IMR-90 (cell line): ENCODE measurements at regions not wholly inside any gene's neighbourhood (a gene's known extent, or its start where the extent isn't known, plus 50 kb on each side); places are given as distances from the start of the nearest gene placed in this dataset.

Experiments
- ATAC-seq: fragments of 200-7000 bp; cut with Tn5 transposase; 2 replicates; pipeline ENCODE4 v1.9.1; 2020; ENCODE audit warnings: low read depth, mild to moderate bottlenecking, moderate library complexity
- BruUV-seq: library from RNA; stranded (reverse); fragments of 400-500 nt; replicated peaks from 2 replicates; lab custom pipeline; 2021; lab: Mats Ljungman, UMichigan
- CTCF ChIA-PET: fragments of 300-600 bp; formaldehyde crosslinking; extraction: SDS; loops from one replicate; lab custom pipeline; 2021; ENCODE audit warnings: antibody characterized with exemption; lab: Yijun Ruan, JAX
- POLR2A ChIA-PET: fragments of 300-600 bp; sonication (Branson Sonifier 250); formaldehyde crosslinking; loops from one replicate; lab custom pipeline; 2022; ENCODE audit warnings: antibody characterized with exemption; ENCODE audit not compliant: unreplicated experiment; lab: Charles Lee
- DNase-seq: peaks from one replicate; pipeline ENCODE4 v3.0.0; 2013
- H2AFZ ChIP-seq: replicated peaks from 2 replicates; pipeline ENCODE3; 2013; ENCODE audit warnings: low read length, mild to moderate bottlenecking; ENCODE audit not compliant: poor library complexity
- H2AK5ac ChIP-seq: 2 replicates; pipeline ENCODE4 v1.6.1; 2013; ENCODE audit warnings: low read depth, low read length, inconsistent platforms
- H2AK9ac ChIP-seq: replicated peaks from 2 replicates; pipeline ENCODE3; 2013; ENCODE audit warnings: mild to moderate bottlenecking, low read depth, low read length, moderate library complexity; ENCODE audit not compliant: poor library complexity
- H2BK120ac ChIP-seq: 2 replicates; pipeline ENCODE4 v1.6.1; 2013; ENCODE audit warnings: low read depth, low read length, inconsistent platforms
- H2BK15ac ChIP-seq: 3 replicates; pipeline ENCODE4 v1.6.1; 2013; ENCODE audit warnings: low read depth, low read length, inconsistent platforms
- H2BK20ac ChIP-seq: 2 replicates; pipeline ENCODE4 v1.6.1; 2013; ENCODE audit warnings: low read depth, mild to moderate bottlenecking, inconsistent platforms, low read length, moderate library complexity
- H2BK5ac ChIP-seq: 2 replicates; pipeline ENCODE4 v1.6.1; 2013; ENCODE audit warnings: mild to moderate bottlenecking, low read depth, low read length, inconsistent platforms; ENCODE audit not compliant: poor library complexity, severe bottlenecking
- H3K14ac ChIP-seq: replicated peaks from 2 replicates; pipeline ENCODE4 v1.6.1; 2013; ENCODE audit warnings: low read depth, low read length, inconsistent platforms
- H3K18ac ChIP-seq: 2 replicates; pipeline ENCODE4 v1.6.1; 2013; ENCODE audit warnings: low read depth, low read length, control low read depth
- H3K23ac ChIP-seq: 2 replicates; pipeline ENCODE4 v1.6.1; 2013; ENCODE audit warnings: low read depth, low read length, inconsistent platforms
- H3K27ac ChIP-seq: 2 replicates; pipeline ENCODE4 v1.5.1; 2013; ENCODE audit warnings: mild to moderate bottlenecking, control low read depth, low read length; ENCODE audit not compliant: insufficient read depth
- H3K27me3 ChIP-seq: 2 replicates; pipeline ENCODE4 v1.6.1; 2013; ENCODE audit warnings: low read length; ENCODE audit not compliant: control insufficient read depth, insufficient read depth
- H3K36me3 ChIP-seq: 2 replicates; pipeline ENCODE4 v1.6.1; 2013; ENCODE audit warnings: low read length, mixed read lengths; ENCODE audit not compliant: control insufficient read depth, insufficient read depth
- H3K4ac ChIP-seq: 2 replicates; pipeline ENCODE4 v1.6.1; 2013; ENCODE audit warnings: low read depth, low read length, inconsistent platforms
- H3K4me1 ChIP-seq: 2 replicates; pipeline ENCODE4 v1.6.1; 2013; ENCODE audit warnings: low read length, mixed read lengths; ENCODE audit not compliant: control insufficient read depth, insufficient read depth
- H3K4me2 ChIP-seq: 2 replicates; pipeline ENCODE4 v1.6.1; 2013; ENCODE audit warnings: low read depth, mild to moderate bottlenecking, control low read depth, low read length, moderate library complexity
- H3K4me3 ChIP-seq: 2 replicates; pipeline ENCODE4 v1.5.1; 2013; ENCODE audit warnings: low read depth, mild to moderate bottlenecking, control low read depth, low read length, moderate library complexity; ENCODE audit not compliant: insufficient read depth
- H3K56ac ChIP-seq: 2 replicates; pipeline ENCODE4 v1.6.1; 2013; ENCODE audit warnings: low read length, inconsistent platforms; ENCODE audit not compliant: insufficient read depth; ENCODE audit errors: extremely low read depth
- H3K79me1 ChIP-seq, 2 experiments: 2 replicates each; pipeline ENCODE4 v1.6.1; 2013; ENCODE audit warnings: low read length in 2 of 2, inconsistent platforms in 1 of 2, low read depth in 1 of 2
- H3K9ac ChIP-seq: 2 replicates; pipeline ENCODE4 v1.6.1; 2013; ENCODE audit warnings: low read depth, low read length, control low read depth
- H3K9me1 ChIP-seq: 2 replicates; pipeline ENCODE4 v1.6.1; 2013; ENCODE audit warnings: low read length, inconsistent platforms; ENCODE audit not compliant: insufficient read depth
- H3K9me3 ChIP-seq: 2 replicates; pipeline ENCODE4 v1.6.1; 2013; ENCODE audit warnings: low read length; ENCODE audit not compliant: control insufficient read depth, insufficient read depth
- H4K20me1 ChIP-seq: 2 replicates; pipeline ENCODE4 v1.6.1; 2013; ENCODE audit warnings: low read length, inconsistent platforms; ENCODE audit not compliant: insufficient read depth
- H4K5ac ChIP-seq: 2 replicates; pipeline ENCODE4 v1.6.1; 2013; ENCODE audit warnings: mild to moderate bottlenecking, low read depth, low read length, control low read depth
- H4K8ac ChIP-seq, 2 experiments: 2 replicates each; pipeline ENCODE4 v1.6.1; 2013; ENCODE audit warnings: low read depth in 2 of 2, low read length in 2 of 2, control low read depth in 1 of 2, inconsistent platforms in 1 of 2
- H4K91ac ChIP-seq: 2 replicates; pipeline ENCODE4 v1.6.1; 2013; ENCODE audit warnings: low read depth, low read length, inconsistent platforms; ENCODE audit not compliant: insufficient read depth
- BHLHE40 ChIP-seq: fragments of 150-350 bp; IDR thresholded peaks from 2 replicates; pipeline ENCODE4 v1.6.1; 2016; ENCODE audit warnings: mild to moderate bottlenecking, low read depth, low read length
- CHD1 ChIP-seq: IDR thresholded peaks from 2 replicates; pipeline ENCODE4 v1.6.1; 2012; ENCODE audit warnings: low read depth, low read length, improper control_type of control experiment
- FOS ChIP-seq: fragments of 150-350 bp; IDR thresholded peaks from 2 replicates; pipeline ENCODE4 v1.6.1; 2016; ENCODE audit warnings: low read depth, low read length
- MAFK ChIP-seq: IDR thresholded peaks from 2 replicates; pipeline ENCODE4 v1.6.1; 2012; ENCODE audit warnings: low read depth, low read length, improper control_type of control experiment
- MAZ ChIP-seq: IDR thresholded peaks from 2 replicates; pipeline ENCODE4 v1.6.1; 2012; ENCODE audit warnings: low read depth, mild to moderate bottlenecking, low read length, improper control_type of control experiment, moderate library complexity, borderline replicate concordance
- MXI1 ChIP-seq: IDR thresholded peaks from 2 replicates; pipeline ENCODE4 v1.6.1; 2012; ENCODE audit warnings: low read depth, mild to moderate bottlenecking, low read length, moderate library complexity, borderline replicate concordance
- NFE2L2 ChIP-seq: fragments of 150-350 bp; IDR thresholded peaks from 2 replicates; pipeline ENCODE4 v1.6.1; 2016; ENCODE audit warnings: low read depth, mild to moderate bottlenecking, low read length
- POLR2A ChIP-seq: IDR thresholded peaks from 2 replicates; pipeline ENCODE4 v1.6.1; 2012; ENCODE audit warnings: mild to moderate bottlenecking, low read depth, low read length
- RFX5 ChIP-seq: IDR thresholded peaks from 2 replicates; pipeline ENCODE4 v1.8.0; 2012; ENCODE audit warnings: low read depth, mild to moderate bottlenecking, low read length, moderate library complexity
- SMC3 ChIP-seq: fragments of 150-350 bp; IDR thresholded peaks from 2 replicates; pipeline ENCODE4 v1.6.1; 2016; ENCODE audit warnings: low read depth, mild to moderate bottlenecking, antibody characterized with exemption, low read length, moderate library complexity
- WGBS, 2 experiments: methylation state at CpG; one replicate each; pipeline versions ENCODE4 v1.1.5 to v1.1.7; 2013; ENCODE audit warnings: missing lambda C conversion rate in 2 of 2; ENCODE audit not compliant: insufficient read length in 1 of 2; ENCODE audit errors: extremely low coverage in 2 of 2; 5-methylcytosine and 5-hydroxymethylcytosine counted together
- dilution Hi-C: fragments of 300-500 bp; cut with HindIII; formaldehyde crosslinking; loops from one replicate; pipeline ENCODE4 v1.14.3; 2018; ENCODE audit warnings: low sequenced_read_pairs; ENCODE audit not compliant: unreplicated experiment
- in situ Hi-C: fragments of 300-500 bp; cut with MboI; formaldehyde crosslinking; loops from 3 replicates; pipeline ENCODE4 v1.14.3; 2019; ENCODE audit warnings: low sequenced_read_pairs, inconsistent platforms, mixed read lengths
- intact Hi-C: fragments of 100-400 bp; cut with micrococcal nuclease; formaldehyde crosslinking; loops from 2 replicates; pipeline ENCODE4 v1.10.0; 2022
- TF ChIP-seq, protein P1 (sequence below): fragments of 150-350 bp; IDR thresholded peaks from 2 replicates; pipeline ENCODE4 v1.6.1; 2017; ENCODE audit warnings: mild to moderate bottlenecking, antibody characterized with exemption, low read length, low read depth
- TF ChIP-seq, protein P2 (sequence below): conservative IDR thresholded peaks from 2 replicates; pipeline ENCODE4 v1.5.1; 2012; ENCODE audit warnings: mild to moderate bottlenecking, low read depth, low read length, improper control_type of control experiment
- TF ChIP-seq, protein P3 (sequence below): fragments of 150-350 bp; IDR thresholded peaks from 2 replicates; pipeline ENCODE4 v1.6.1; 2016; ENCODE audit warnings: low read depth, mild to moderate bottlenecking, low read length, moderate library complexity, borderline replicate concordance

DNA sequence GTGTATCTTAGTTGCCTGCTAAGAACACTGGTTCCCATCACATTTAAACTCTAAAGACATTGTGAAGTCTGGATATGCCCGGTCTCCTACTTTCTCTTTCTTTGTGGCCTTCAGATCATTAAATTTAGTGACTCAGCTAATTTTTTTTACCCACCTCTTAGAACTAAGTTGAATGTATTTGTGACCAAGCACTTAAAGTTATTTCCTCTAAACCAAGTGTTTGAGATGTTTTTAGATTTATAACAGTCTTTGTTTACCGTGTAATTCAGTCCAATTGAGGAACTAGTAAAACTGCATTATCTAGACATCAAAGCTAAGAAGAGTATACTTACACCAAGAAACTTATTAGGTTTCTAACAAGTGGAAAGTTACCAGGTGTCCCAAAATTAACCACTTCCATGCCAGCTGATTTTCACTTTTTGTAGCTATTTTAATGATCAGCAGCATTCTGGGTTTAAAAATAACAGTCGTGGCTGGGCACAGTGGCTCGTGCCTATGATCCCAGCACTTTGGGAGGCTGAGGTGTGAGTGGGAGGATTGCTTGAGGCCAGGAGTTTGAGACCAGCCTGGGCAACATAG lies 53.1 kb downstream of the ARHGAP35 start:
- POLR2A ChIA-PET = interaction anchor here (0.6 kb wide), 1 partner anchor 44 kb away, joined by 3 read pairs; no protein-coding TSS in a partner anchor
- Histone ChIP-seq H3K4ac (no peak overlapping the region; the same call in 1 of the 2 replicates), H2BK15ac (no peak overlapping the region; the same call in 2 of the 3 replicates), H4K5ac (no peak overlapping the region), H3K4me3 (no peak overlapping the region; the same call in 1 of the 2 replicates), H3K27ac (no peak overlapping the region), H3K14ac (no peak overlapping the region; the same call in 1 of the 2 replicates), H3K79me1 (peaks cover 38 to 85% of the 10 kb centered on the region in 2 experiments), H2BK5ac (peak overlapping the region; percentile 19), H3K36me3 (peaks cover 6% of the 10 kb centered on the region; the same call in 1 of the 2 replicates), H2AFZ (no peak overlapping the region), H4K8ac (no peak overlapping the region), H2BK120ac (no peak overlapping the region), H2BK20ac (no peak overlapping the region), H2AK5ac (no peak overlapping the region), H3K4me1 (peaks cover 12% of the 10 kb centered on the region), H3K9me3 (no peaks in the 10 kb centered on the region), H3K56ac (no peak overlapping the region), H3K23ac (no peak overlapping the region), H3K18ac (peak overlapping the region; percentile 60; the same call in 1 of the 2 replicates), H3K9me1 (peaks cover 21% of the 10 kb centered on the region), H4K20me1 (peaks cover 40% of the 10 kb centered on the region), H3K9ac (peak overlapping the region; percentile 11; the same call in 1 of the 2 replicates), H4K91ac (no peak overlapping the region), H2AK9ac (no peak overlapping the region), H3K27me3 (no peaks in the 10 kb centered on the region), H3K4me2 (peak overlapping the region; percentile 91)
- TF ChIP-seq SMC3 (no peak), CHD1 (no peak), MAFK (peak; percentile 86), MAZ (no peak), NFE2L2 (peak; percentile 94), BHLHE40 (no peak), FOS (no peak), POLR2A (no peak), RFX5 (no peak), MXI1 (no peak)
- TF ChIP-seq, protein P1, sequence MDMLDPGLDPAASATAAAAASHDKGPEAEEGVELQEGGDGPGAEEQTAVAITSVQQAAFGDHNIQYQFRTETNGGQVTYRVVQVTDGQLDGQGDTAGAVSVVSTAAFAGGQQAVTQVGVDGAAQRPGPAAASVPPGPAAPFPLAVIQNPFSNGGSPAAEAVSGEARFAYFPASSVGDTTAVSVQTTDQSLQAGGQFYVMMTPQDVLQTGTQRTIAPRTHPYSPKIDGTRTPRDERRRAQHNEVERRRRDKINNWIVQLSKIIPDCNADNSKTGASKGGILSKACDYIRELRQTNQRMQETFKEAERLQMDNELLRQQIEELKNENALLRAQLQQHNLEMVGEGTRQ = no peak
- TF ChIP-seq, protein P2, sequence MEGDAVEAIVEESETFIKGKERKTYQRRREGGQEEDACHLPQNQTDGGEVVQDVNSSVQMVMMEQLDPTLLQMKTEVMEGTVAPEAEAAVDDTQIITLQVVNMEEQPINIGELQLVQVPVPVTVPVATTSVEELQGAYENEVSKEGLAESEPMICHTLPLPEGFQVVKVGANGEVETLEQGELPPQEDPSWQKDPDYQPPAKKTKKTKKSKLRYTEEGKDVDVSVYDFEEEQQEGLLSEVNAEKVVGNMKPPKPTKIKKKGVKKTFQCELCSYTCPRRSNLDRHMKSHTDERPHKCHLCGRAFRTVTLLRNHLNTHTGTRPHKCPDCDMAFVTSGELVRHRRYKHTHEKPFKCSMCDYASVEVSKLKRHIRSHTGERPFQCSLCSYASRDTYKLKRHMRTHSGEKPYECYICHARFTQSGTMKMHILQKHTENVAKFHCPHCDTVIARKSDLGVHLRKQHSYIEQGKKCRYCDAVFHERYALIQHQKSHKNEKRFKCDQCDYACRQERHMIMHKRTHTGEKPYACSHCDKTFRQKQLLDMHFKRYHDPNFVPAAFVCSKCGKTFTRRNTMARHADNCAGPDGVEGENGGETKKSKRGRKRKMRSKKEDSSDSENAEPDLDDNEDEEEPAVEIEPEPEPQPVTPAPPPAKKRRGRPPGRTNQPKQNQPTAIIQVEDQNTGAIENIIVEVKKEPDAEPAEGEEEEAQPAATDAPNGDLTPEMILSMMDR = no peak
- TF ChIP-seq, protein P3, sequence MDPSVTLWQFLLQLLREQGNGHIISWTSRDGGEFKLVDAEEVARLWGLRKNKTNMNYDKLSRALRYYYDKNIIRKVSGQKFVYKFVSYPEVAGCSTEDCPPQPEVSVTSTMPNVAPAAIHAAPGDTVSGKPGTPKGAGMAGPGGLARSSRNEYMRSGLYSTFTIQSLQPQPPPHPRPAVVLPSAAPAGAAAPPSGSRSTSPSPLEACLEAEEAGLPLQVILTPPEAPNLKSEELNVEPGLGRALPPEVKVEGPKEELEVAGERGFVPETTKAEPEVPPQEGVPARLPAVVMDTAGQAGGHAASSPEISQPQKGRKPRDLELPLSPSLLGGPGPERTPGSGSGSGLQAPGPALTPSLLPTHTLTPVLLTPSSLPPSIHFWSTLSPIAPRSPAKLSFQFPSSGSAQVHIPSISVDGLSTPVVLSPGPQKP = no peak
- CTCF ChIA-PET = interaction anchor here (0.7 kb wide), 1 partner anchor 12 kb away, joined by 4 read pairs; no protein-coding TSS in a partner anchor
- ATAC-seq (peak; percentile 42), DNase-seq (peak; percentile 49)
- no TSS peak for BruUV-seq
- dilution Hi-C loops = no loop called here
- in situ Hi-C loops = no loop called here
- intact Hi-C loops = loop anchor here (2.0 to 5.0 kb wide), 2 partner anchors 51 to 63 kb away; no protein-coding TSS in a partner anchor
- no CpG with 5 or more reads among the region's 4 CpGs for WGBS, 2 experiments
